Activated naive CD4-positive, alpha-beta T cell treated with anti-CD3 and anti-CD28 coated beads, Interleukin-2, amount 50 U/mL, for 24 hours (primary cell): ENCODE measurements at regions not wholly inside any gene's neighbourhood (a gene's known extent, or its start where the extent isn't known, plus 50 kb on each side); places are given as distances from the start of the nearest gene placed in this dataset.
"Not testable (repeated sequence)": the region's sequence is repeated elsewhere in the genome, so short reads cannot be mapped to it uniquely, and the experiment has no call there.

Source experiments
- H3K27ac Mint-ChIP-seq: one replicate; pipeline ENCODE4 v1.8.0; 2021; ENCODE audit warnings: mild to moderate bottlenecking, mixed read lengths
- H3K27me3 Mint-ChIP-seq: one replicate; pipeline ENCODE4 v1.8.0; 2021; ENCODE audit warnings: mixed read lengths
- H3K36me3 Mint-ChIP-seq: one replicate; pipeline ENCODE4 v1.8.0; 2021; ENCODE audit warnings: mixed read lengths
- H3K4me1 Mint-ChIP-seq: one replicate; pipeline ENCODE4 v1.8.0; 2021; ENCODE audit warnings: mixed read lengths
- H3K4me3 Mint-ChIP-seq: one replicate; pipeline ENCODE4 v1.8.0; 2021; ENCODE audit warnings: mild to moderate bottlenecking, mixed read lengths
- H3K9me3 Mint-ChIP-seq: one replicate; pipeline ENCODE4 v1.8.0; 2021; ENCODE audit warnings: mixed read lengths

DNA sequence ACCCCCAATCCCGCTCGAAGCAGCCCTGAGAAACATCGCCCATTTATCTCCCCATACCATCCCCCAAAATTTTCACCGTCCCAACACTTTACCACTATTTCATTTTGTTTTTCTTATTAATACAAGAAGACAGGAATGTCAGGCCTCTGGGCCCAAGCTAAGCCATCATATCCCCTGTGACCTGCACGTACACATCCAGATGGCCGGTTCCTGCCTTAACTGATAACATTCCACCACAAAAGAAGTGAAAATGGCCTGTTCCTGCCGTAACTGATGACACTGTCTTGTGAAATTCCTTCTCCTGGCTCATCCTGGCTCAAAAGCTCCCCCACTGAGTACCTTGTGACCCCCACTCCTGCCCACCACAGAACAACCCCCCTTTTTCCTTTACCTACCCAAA lies 129.8 kb upstream of the ATXN1 start:
- H3K27me3 Mint-ChIP-seq = peaks cover 11% of the 10 kb centered on the region
- not testable (repeated sequence) for H3K9me3 Mint-ChIP-seq, H3K27ac Mint-ChIP-seq, H3K36me3 Mint-ChIP-seq, H3K4me1 Mint-ChIP-seq, H3K4me3 Mint-ChIP-seq

DNA sequence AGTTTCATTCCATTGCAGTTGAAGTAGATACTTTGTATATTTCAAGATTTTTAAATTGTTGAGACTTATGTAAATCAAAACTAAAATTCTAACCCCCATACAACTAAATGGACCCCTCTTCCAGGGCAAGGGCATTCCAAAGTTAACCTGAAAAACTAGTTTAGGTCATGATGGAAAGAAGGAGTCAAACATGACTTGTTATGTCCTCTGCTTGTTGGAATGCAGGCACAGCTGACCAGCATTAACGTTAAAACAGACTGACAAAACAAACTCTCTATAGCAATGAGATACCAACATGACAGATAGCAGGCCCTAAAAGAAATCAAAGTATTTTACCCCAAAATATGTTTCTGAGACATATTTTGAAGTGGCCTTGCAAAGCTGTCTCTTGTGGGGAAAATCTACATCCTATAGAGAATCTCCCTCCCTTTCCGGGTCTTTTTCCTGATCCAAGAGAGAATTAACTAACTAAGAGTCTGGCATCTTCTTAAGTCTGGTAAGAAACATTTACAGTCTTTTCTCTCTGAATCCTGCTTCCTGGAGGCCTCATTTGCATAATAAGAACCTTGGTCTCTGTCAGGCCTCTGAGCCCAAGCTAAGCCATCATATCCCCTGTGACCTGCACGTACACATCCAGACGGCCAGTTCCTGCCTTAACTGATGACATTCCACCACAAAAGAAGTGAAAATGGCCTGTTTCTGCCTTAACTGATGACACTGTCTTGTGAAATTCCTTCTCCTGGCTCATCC lies 124.3 kb upstream of the ATXN1 start:
- Mint-ChIP-seq H3K27ac (no peak overlapping the region), H3K27me3 (peaks cover 28% of the 10 kb centered on the region), H3K36me3 (no peaks in the 10 kb centered on the region), H3K4me1 (no peaks in the 10 kb centered on the region), H3K4me3 (no peak overlapping the region), H3K9me3 (no peaks in the 10 kb centered on the region)

DNA sequence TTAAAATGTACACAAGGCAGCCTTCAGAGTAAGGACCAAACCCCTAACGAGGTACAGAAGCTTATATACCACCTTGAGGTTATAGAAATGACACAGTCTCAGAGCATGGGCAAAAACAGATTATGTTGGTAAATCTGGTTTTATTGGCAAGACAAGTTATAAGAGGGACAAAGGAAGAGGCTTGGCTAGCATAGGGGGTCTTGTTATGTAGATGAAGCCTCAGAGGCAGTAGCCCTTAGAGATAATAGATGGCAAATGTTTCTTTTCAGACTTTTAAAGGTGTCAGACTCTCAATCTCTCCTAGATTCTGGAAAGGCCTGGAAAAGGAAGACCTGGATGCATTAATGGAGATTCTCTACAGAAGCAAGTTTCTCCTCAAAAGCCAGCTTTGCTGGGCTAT lies 123.3 kb upstream of the ATXN1 start:
- H3K27ac Mint-ChIP-seq = no peak overlapping the region
- H3K4me3 Mint-ChIP-seq = no peak overlapping the region
- H3K27me3 Mint-ChIP-seq = peaks cover 31% of the 10 kb centered on the region
- H3K36me3 Mint-ChIP-seq = no peaks in the 10 kb centered on the region
- H3K9me3 Mint-ChIP-seq = no peaks in the 10 kb centered on the region
- no peaks in the 10 kb centered on the region for H3K4me1 Mint-ChIP-seq

DNA sequence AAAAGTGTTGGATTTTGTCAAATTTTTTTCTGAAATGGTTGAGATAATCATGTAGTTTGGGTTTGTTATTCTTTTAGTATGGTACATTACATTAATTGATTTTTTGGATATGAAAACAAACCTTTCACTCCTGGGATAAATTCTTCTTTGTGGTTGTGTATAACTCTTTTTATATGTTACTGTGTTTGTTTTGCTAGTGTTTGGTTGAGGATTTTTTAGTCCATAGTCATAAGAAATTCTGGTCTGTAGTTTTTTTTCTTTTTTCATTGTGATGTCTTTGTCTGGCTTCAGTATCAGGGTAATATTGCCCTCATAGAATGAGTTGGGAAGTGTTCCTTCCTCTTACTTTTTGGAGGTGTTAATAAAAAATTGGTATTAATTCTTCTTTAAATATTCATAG lies 122.2 kb upstream of the ATXN1 start:
- Mint-ChIP-seq H3K4me1 (no peaks in the 10 kb centered on the region), H3K27ac (no peak overlapping the region), H3K9me3 (peaks cover under 1% of the 10 kb centered on the region), H3K36me3 (no peaks in the 10 kb centered on the region), H3K27me3 (peaks cover 32% of the 10 kb centered on the region), H3K4me3 (no peak overlapping the region)

DNA sequence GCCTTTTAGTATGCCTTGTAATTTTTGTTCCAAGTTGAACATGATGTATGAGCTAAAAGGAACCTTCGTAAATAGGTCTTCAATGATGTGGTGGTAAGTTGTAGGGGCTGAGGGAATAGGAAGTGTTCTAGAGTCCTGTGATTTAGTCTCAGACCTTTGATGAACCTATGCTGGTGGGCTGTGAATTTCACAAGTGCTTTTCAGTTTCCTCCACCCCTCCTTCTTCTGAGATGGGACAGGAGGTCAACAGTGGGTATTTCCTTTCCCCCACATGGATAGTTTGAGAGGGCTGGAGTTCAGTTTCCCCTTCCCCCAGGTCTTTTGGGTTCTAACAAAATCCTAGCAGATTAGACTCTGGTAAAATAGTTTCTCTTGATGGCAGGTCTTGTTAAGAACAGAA lies 121.0 kb upstream of the ATXN1 start:
- Mint-ChIP-seq H3K4me1 (no peaks in the 10 kb centered on the region), H3K4me3 (no peak overlapping the region), H3K36me3 (no peaks in the 10 kb centered on the region), H3K9me3 (peaks cover 6% of the 10 kb centered on the region), H3K27me3 (peaks cover 35% of the 10 kb centered on the region), H3K27ac (no peak overlapping the region)

DNA sequence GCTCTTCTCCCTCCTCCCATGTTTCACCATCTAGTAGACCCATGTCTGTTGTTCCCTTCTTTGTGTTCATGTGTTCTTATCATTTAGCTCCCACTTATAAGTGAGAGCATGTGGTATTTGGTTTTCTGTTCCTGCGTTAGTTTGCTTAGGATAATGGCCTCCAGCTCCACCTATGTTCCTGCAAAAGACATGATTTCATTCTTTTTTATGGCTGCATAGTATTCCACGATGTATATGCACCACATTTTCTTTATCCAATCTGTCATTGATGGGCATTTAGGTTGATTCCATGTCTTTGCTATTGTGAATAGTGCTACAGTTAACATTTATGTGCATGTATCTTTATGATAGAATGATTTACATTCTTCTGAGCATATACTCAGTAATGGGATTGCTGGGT lies 115.6 kb upstream of the ATXN1 start:
- H3K36me3 Mint-ChIP-seq, H3K9me3 Mint-ChIP-seq: not testable (repeated sequence)
- H3K27me3 Mint-ChIP-seq = peaks cover 20% of the 10 kb centered on the region

DNA sequence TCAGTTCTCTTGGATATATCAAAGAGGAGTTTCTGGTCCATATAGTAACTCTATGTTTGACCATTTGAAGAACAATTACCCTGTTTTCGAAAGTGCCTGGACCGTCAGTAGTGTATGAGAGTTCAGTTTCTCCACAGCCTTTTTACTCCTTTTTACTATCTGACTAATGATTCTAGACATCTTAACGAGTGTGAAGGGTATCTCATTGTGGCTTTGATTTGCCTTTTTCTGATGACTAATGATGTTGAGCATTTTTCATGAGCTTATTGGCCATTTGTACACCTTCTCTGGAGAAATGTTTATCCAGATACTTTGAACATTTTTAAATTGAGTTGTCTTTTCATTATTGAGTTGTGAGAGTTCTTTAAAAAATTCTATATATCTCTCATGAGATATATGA lies 114.9 kb upstream of the ATXN1 start:
- H3K27me3 Mint-ChIP-seq = peaks cover 15% of the 10 kb centered on the region
- H3K36me3 Mint-ChIP-seq = no peaks in the 10 kb centered on the region
- H3K9me3 Mint-ChIP-seq = peaks cover 6% of the 10 kb centered on the region
- H3K27ac Mint-ChIP-seq = no peak overlapping the region
- H3K4me1 Mint-ChIP-seq = no peaks in the 10 kb centered on the region
- no peak overlapping the region for H3K4me3 Mint-ChIP-seq

More for the DNA sequence above, 115.6 kb upstream of the ATXN1 start:
- not testable (repeated sequence) for H3K4me3 Mint-ChIP-seq, H3K4me1 Mint-ChIP-seq, H3K27ac Mint-ChIP-seq

DNA sequence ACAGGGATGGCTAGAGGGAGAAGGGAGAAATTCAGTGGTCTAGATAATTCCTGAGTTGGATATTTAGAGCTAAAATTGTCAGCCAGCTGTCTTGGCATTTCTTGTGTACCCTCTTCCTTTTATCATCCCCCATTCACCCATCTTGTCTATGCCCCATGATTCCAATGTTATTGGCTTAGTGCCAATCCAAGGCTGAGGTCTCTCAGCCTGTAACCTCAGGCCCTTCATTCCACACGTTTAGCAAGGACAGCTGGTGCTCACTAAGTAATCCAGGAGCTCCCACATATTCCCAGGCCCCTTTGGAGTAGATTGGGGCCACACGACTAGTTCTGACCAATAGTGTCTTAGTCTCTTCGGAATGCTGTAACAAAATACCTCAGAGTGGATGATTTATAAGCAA lies 112.4 kb upstream of the ATXN1 start:
- no peak overlapping the region for H3K27ac Mint-ChIP-seq

DNA sequence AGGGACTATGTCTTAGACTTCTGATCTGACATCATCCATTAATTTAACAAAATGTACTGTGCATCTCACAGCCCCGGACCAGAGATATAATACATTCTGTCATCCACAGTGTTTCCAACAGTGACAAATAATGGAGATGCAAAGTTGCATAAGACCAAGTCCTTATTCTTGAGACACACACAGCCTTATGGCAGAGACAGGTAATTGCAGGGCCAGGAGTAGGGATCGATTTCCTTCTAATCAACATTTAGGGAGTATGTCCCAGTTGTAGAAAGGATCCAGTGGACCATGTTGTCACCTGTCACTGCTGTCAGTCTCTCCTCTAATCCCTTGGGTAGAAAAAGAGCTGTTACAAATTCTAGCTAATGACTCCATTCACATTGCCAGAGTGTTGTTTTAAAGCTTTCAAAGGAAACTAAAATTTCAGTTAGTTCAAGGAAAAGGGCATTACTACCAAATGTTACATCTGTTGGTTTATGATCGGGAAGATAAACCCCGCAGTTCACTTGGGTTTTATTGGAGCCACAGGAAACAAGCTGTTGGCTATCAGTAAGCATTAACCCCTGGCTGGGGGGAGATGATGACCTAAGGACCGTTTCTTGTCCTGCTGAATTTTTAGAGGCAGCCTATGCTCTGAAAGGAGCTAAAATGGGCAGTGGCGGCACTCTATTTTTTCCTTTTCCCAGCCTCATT lies 111.4 kb upstream of the ATXN1 start:
- no peaks in the 10 kb centered on the region for H3K4me1 Mint-ChIP-seq
- H3K4me3 Mint-ChIP-seq = no peak overlapping the region
- H3K27ac Mint-ChIP-seq = no peak overlapping the region
- no peaks in the 10 kb centered on the region for H3K9me3 Mint-ChIP-seq
- no peaks in the 10 kb centered on the region for H3K36me3 Mint-ChIP-seq
- H3K27me3 Mint-ChIP-seq = peaks cover 4% of the 10 kb centered on the region

More for the DNA sequence above, 112.4 kb upstream of the ATXN1 start:
- H3K27me3 Mint-ChIP-seq = peaks cover 10% of the 10 kb centered on the region
- no peaks in the 10 kb centered on the region for H3K36me3 Mint-ChIP-seq
- H3K4me1 Mint-ChIP-seq = no peaks in the 10 kb centered on the region
- H3K4me3 Mint-ChIP-seq = no peak overlapping the region
- peaks cover 6% of the 10 kb centered on the region for H3K9me3 Mint-ChIP-seq

DNA sequence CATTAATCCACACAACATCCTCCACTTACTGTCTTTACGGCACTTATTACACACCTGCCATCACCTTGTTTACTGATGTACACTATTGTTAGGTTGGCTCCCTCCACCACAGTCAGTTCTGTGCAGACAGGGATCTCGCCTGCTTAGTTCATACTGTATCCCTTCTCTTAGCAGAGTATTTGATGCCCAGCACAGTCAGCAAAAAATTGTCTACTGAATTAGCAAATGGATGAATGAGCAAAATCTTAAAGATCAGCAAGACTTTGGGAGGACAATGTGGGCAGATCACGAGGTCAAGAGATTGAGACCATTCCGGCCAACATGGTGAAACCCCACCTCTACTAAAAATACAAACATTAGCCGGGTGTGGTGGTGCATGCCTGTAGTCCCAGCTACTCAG lies 109.8 kb upstream of the ATXN1 start:
- Mint-ChIP-seq H3K36me3 (no peaks in the 10 kb centered on the region), H3K9me3 (no peaks in the 10 kb centered on the region), H3K4me1 (no peaks in the 10 kb centered on the region), H3K27ac (no peak overlapping the region), H3K27me3 (peaks cover 3% of the 10 kb centered on the region), H3K4me3 (no peak overlapping the region)

DNA sequence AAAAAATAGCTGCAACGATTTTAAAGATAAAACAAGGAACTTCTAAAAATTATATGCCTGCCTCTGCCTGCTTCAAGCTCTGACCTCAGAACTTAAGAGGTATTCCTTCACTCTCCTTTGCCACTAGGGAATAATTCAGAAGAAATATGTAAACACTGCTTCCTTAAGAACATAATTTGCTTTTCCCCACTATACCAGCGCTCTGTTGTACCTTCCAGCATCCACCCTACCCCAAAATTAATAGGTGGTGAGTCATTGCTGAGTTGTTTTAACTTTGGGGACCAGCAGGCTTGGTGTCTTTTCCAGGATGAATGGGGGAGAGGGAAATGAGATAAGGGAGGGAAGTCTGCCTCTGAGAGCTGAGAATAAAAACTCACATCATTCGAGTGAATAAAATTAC lies 107.7 kb upstream of the ATXN1 start:
- Mint-ChIP-seq H3K4me1 (no peaks in the 10 kb centered on the region), H3K27me3 (peaks cover 4% of the 10 kb centered on the region), H3K4me3 (no peak overlapping the region), H3K9me3 (no peaks in the 10 kb centered on the region), H3K27ac (no peak overlapping the region), H3K36me3 (no peaks in the 10 kb centered on the region)

DNA sequence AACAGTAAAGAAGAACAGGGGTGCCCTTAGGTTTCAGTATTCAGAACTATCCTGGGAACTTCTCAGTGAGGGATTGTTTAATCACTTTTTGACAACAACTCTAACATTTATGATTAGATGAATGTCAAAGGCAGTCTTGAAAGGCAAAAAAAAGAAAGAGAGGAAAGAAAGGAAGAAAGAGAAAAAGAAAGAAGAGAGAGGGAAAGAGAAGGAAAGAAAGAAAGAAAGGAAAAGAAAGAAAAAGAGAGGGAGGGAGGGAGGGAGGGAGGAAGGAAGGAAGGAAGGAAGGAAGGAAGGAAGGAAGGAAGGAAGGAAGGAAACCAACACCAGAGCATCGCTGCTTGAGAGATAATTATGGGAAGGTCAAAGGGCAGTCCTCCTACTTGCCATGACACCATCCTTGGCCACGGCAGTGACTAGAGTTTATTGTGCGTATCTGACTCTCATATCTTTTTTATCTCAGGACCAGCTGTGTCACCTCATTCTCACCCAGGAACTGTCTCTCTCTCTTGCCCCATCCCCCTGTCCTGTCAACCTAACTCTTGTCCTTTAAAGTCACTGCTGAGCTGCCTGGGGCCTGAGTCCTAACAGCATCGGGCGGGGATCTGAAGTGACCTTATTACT lies 96.8 kb upstream of the ATXN1 start:
- Mint-ChIP-seq H3K27ac (peak overlapping the region; percentile 1), H3K4me3 (no peak overlapping the region), H3K27me3 (peaks cover 8% of the 10 kb centered on the region), H3K4me1 (no peaks in the 10 kb centered on the region), H3K36me3 (no peaks in the 10 kb centered on the region), H3K9me3 (no peaks in the 10 kb centered on the region)

DNA sequence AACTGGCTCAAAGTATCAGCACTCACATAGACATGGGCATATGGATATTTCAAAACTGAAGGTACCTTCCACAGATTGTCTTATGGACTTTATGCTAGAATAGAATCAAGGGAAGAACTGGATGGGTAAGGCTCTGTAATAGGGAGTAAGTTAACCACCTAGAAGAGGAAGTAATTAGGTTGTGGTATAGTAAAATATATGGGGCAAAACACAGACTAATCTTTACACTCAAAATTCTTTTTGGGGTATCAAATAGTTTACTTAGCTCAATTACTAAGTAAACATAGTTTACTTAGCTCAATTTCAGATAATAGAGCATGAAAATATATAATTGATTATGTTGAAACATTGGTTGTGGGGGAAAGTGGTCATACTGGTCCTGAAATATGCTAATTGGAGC lies 94.2 kb upstream of the ATXN1 start:
- Mint-ChIP-seq H3K27ac (no peak overlapping the region), H3K4me1 (no peaks in the 10 kb centered on the region), H3K4me3 (no peak overlapping the region), H3K36me3 (no peaks in the 10 kb centered on the region), H3K9me3 (no peaks in the 10 kb centered on the region), H3K27me3 (peaks cover 21% of the 10 kb centered on the region)

DNA sequence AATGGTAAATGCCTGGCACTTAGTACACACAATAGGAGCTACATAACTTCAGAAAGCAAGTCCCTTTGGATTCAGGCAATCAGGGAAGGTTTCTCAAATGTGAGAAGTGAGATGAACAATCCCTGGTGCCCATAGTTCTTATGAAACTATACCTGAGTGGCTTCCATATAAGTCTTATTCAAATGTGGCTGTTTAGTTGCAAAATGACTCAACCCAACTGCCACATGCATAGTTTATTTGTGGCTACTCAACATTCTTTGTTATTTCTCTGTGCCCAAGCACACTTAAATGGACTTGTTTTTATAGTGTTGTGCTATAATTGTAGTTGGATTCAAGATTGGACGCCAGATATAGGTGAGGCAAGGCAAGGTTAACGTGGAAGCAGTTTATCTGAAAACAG lies 93.7 kb upstream of the ATXN1 start:
- Mint-ChIP-seq H3K27me3 (peaks cover 22% of the 10 kb centered on the region), H3K27ac (no peak overlapping the region), H3K9me3 (no peaks in the 10 kb centered on the region)

DNA sequence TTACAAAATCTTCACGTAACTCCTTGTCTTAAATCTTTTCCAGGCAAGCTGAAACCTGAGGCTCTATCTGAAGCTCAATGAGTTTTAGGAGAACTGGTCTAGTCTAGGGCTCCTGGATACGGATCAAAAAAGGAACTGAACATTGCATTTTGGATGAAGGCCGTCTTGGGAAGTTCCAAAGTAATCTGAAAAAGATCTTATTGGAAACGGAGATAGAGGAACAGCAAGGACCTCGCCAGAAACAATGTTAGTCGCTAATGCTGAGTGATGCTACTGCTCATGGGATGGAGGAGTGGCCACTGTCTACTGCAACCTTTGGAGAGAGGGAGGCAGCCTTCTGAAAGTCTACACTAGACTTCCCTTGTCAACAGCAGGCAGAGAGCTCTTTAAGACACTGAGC lies 91.4 kb upstream of the ATXN1 start:
- no peaks in the 10 kb centered on the region for H3K9me3 Mint-ChIP-seq
- peaks cover 12% of the 10 kb centered on the region for H3K4me1 Mint-ChIP-seq
- peaks cover 24% of the 10 kb centered on the region for H3K27me3 Mint-ChIP-seq
- no peaks in the 10 kb centered on the region for H3K36me3 Mint-ChIP-seq
- no peak overlapping the region for H3K27ac Mint-ChIP-seq
- no peak overlapping the region for H3K4me3 Mint-ChIP-seq

More for the DNA sequence above, 93.7 kb upstream of the ATXN1 start:
- Mint-ChIP-seq H3K36me3 (no peaks in the 10 kb centered on the region), H3K4me1 (no peaks in the 10 kb centered on the region), H3K4me3 (no peak overlapping the region)

DNA sequence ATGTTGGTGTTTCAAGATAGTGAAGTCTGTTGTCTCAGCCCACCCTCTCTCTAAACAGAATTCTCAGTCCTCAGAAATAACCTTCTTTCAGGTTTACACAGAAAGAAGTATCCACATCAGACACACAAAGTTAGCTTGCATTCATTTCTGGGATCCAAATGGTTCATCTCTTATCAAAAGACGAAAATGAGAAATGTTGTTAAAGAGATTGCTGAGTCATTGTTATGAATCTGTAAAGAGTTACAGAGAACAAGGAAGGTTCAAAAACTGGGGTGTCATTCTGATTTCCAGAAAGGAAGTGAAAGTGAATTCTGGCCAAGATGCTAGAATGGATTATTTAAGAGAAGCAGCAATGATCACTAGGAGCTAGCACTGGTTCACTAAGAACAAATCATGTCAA lies 90.5 kb upstream of the ATXN1 start:
- H3K9me3 Mint-ChIP-seq = no peaks in the 10 kb centered on the region
- H3K36me3 Mint-ChIP-seq = no peaks in the 10 kb centered on the region
- H3K27me3 Mint-ChIP-seq = peaks cover 24% of the 10 kb centered on the region
- H3K4me3 Mint-ChIP-seq = no peak overlapping the region
- peaks cover 12% of the 10 kb centered on the region for H3K4me1 Mint-ChIP-seq
- H3K27ac Mint-ChIP-seq = no peak overlapping the region
